ENCODE measurements at regions not wholly inside any gene's neighbourhood (a gene's known extent, or its start where the extent isn't known, plus 50 kb on each side); places are given as distances from the start of the nearest gene placed in this dataset.

- H3K27ac Mint-ChIP-seq = no peak overlapping the region
- Histone ChIP-seq H3K4me1 (ENCODE audit: control insufficient read depth in 1 of 2, extremely low read depth in 1 of 2, insufficient read depth in 2 of 2, low read length in 2 of 2) (no peaks in the 10 kb centered on the region), H3K36me3 (ENCODE audit: control insufficient read depth in 2 of 2, extremely low read depth in 1 of 2, insufficient read depth in 1 of 2, low read length in 1 of 2) (no peaks in the 10 kb centered on the region), H3K4me3 (ENCODE audit: control insufficient read depth in 1 of 2, extremely low read depth in 1 of 2, low read length in 1 of 2) (no peak overlapping the region), H3K9me3 (peaks cover 3% of the 10 kb centered on the region), H3K27me3 (replicated peaks in 1 of 2; ENCODE audit: control insufficient read depth in 2 of 2, extremely low read depth in 1 of 2, insufficient read depth in 2 of 2, low read length in 1 of 2) (no peaks in the 10 kb centered on the region), H3K27ac (ENCODE audit: low read length) (no peak overlapping the region)
- H3K4me3 Mint-ChIP-seq = no peak overlapping the region
- ATAC-seq (replicated peaks in 1 of 4) = no peak
- CTCF ChIA-PET = no interaction called here
- WGBS (ENCODE audit: insufficient coverage) = 83% methylated on average over 1 of the region's 2 CpGs
- H3K27me3 Mint-ChIP-seq = no peaks in the 10 kb centered on the region
- no peaks in the 10 kb centered on the region for H3K36me3 Mint-ChIP-seq
- H3K4me1 Mint-ChIP-seq = no peaks in the 10 kb centered on the region
- POLR2A ChIA-PET = no interaction called here
- DNase-seq = no peak
- peaks cover 7 to 40% (median 37%) of the 10 kb centered on the region in 3 donors for H3K9me3 Mint-ChIP-seq
These were observed 739.2 kb downstream of the BRINP1 start for GRCh38 chr9:118630079-118630478.

- no peaks in the 10 kb centered on the region for H3K36me3 Mint-ChIP-seq
- H3K4me1 ChIP-seq (ENCODE audit: control insufficient read depth in 1 of 2, extremely low read depth in 1 of 2, insufficient read depth in 2 of 2, low read length in 2 of 2) = no peaks in the 10 kb centered on the region
- DNase-seq = no peak
- H3K36me3 ChIP-seq (ENCODE audit: control insufficient read depth in 2 of 2, extremely low read depth in 1 of 2, insufficient read depth in 1 of 2, low read length in 1 of 2) = no peaks in the 10 kb centered on the region
- H3K4me3 Mint-ChIP-seq = no peak overlapping the region
- no peak overlapping the region for H3K27ac Mint-ChIP-seq
- ChIA-PET POLR2A (no interaction called here), CTCF (no interaction called here)
- ATAC-seq (replicated peaks in 1 of 4) = no peak
- no peak overlapping the region for H3K27ac ChIP-seq (ENCODE audit: low read length)
- H3K9me3 Mint-ChIP-seq = peaks cover 7 to 35% (median 32%) of the 10 kb centered on the region in 3 donors
- H3K4me1 Mint-ChIP-seq = no peaks in the 10 kb centered on the region
- H3K4me3 ChIP-seq (ENCODE audit: control insufficient read depth in 1 of 2, extremely low read depth in 1 of 2, low read length in 1 of 2) = no peak overlapping the region
- H3K27me3 ChIP-seq (replicated peaks in 1 of 2; ENCODE audit: control insufficient read depth in 2 of 2, extremely low read depth in 1 of 2, insufficient read depth in 2 of 2, low read length in 1 of 2) = no peaks in the 10 kb centered on the region
- peaks cover 3% of the 10 kb centered on the region for H3K9me3 ChIP-seq
- WGBS (ENCODE audit: insufficient coverage) = no CpG with 5 or more reads among the region's 2 CpGs
- no peaks in the 10 kb centered on the region for H3K27me3 Mint-ChIP-seq
These were observed 738.2 kb downstream of the BRINP1 start for GRCh38 chr9:118630931-118631595.

GRCh38 chr9:118631956-118632355 is 737.3 kb downstream of the BRINP1 start:
- CTCF ChIA-PET = no interaction called here
- H3K4me3 ChIP-seq (ENCODE audit: control insufficient read depth in 1 of 2, extremely low read depth in 1 of 2, low read length in 1 of 2) = no peak overlapping the region
- no peak overlapping the region for H3K27ac ChIP-seq (ENCODE audit: low read length)
- peaks cover 3% of the 10 kb centered on the region for H3K9me3 ChIP-seq
- peaks cover 7 to 30% (median 28%) of the 10 kb centered on the region in 3 donors for H3K9me3 Mint-ChIP-seq
- H3K27me3 ChIP-seq (replicated peaks in 1 of 2; ENCODE audit: control insufficient read depth in 2 of 2, extremely low read depth in 1 of 2, insufficient read depth in 2 of 2, low read length in 1 of 2) = no peaks in the 10 kb centered on the region
- no peaks in the 10 kb centered on the region for H3K36me3 ChIP-seq (ENCODE audit: control insufficient read depth in 2 of 2, extremely low read depth in 1 of 2, insufficient read depth in 1 of 2, low read length in 1 of 2)
- no peaks in the 10 kb centered on the region for H3K36me3 Mint-ChIP-seq
- H3K4me3 Mint-ChIP-seq = no peak overlapping the region
- 71% methylated on average over 1 of the region's 4 CpGs for WGBS (ENCODE audit: insufficient coverage)
- H3K27ac Mint-ChIP-seq = no peak overlapping the region
- DNase-seq (no peak), ATAC-seq (replicated peaks in 1 of 4) (no peak)
- H3K4me1 ChIP-seq (ENCODE audit: control insufficient read depth in 1 of 2, extremely low read depth in 1 of 2, insufficient read depth in 2 of 2, low read length in 2 of 2) = no peaks in the 10 kb centered on the region
- H3K27me3 Mint-ChIP-seq = no peaks in the 10 kb centered on the region
- no peaks in the 10 kb centered on the region for H3K4me1 Mint-ChIP-seq
- POLR2A ChIA-PET = no interaction called here

GRCh38 chr9:118635416-118635815 is 733.8 kb downstream of the BRINP1 start:
- Mint-ChIP-seq H3K27ac (no peak overlapping the region), H3K9me3 (peaks cover 13 to 35% (median 27%) of the 10 kb centered on the region in 3 donors)
- 94% methylated on average over 2 of the region's 3 CpGs for WGBS (ENCODE audit: insufficient coverage)

GRCh38 chr9:118637681-118638080 is 731.6 kb downstream of the BRINP1 start:
- no peak overlapping the region for H3K4me3 Mint-ChIP-seq
- no peak overlapping the region for H3K27ac ChIP-seq (ENCODE audit: low read length)
- H3K4me1 Mint-ChIP-seq = no peaks in the 10 kb centered on the region
- H3K4me1 ChIP-seq (ENCODE audit: control insufficient read depth in 1 of 2, extremely low read depth in 1 of 2, insufficient read depth in 2 of 2, low read length in 2 of 2) = no peaks in the 10 kb centered on the region
- no peak overlapping the region for H3K4me3 ChIP-seq (ENCODE audit: control insufficient read depth in 1 of 2, extremely low read depth in 1 of 2, low read length in 1 of 2)
- H3K27me3 ChIP-seq (replicated peaks in 1 of 2; ENCODE audit: control insufficient read depth in 2 of 2, extremely low read depth in 1 of 2, insufficient read depth in 2 of 2, low read length in 1 of 2) = no peaks in the 10 kb centered on the region
- peaks cover 18 to 27% (median 19%) of the 10 kb centered on the region in 3 donors for H3K9me3 Mint-ChIP-seq
- no peaks in the 10 kb centered on the region for H3K36me3 ChIP-seq (ENCODE audit: control insufficient read depth in 2 of 2, extremely low read depth in 1 of 2, insufficient read depth in 1 of 2, low read length in 1 of 2)
- WGBS (ENCODE audit: insufficient coverage) = 100% methylated on average over 1 of the region's 2 CpGs
- no peak overlapping the region for H3K27ac Mint-ChIP-seq
- POLR2A ChIA-PET = no interaction called here
- peaks cover 3% of the 10 kb centered on the region for H3K9me3 ChIP-seq
- CTCF ChIA-PET = no interaction called here
- no peaks in the 10 kb centered on the region for H3K27me3 Mint-ChIP-seq
- H3K36me3 Mint-ChIP-seq = no peaks in the 10 kb centered on the region
- no peak for ATAC-seq (replicated peaks in 1 of 4)
- no peak for DNase-seq

More at GRCh38 chr9:118635416-118635815, 733.8 kb downstream of the BRINP1 start:
- Mint-ChIP-seq H3K4me3 (no peak overlapping the region), H3K36me3 (no peaks in the 10 kb centered on the region), H3K27me3 (no peaks in the 10 kb centered on the region), H3K4me1 (no peaks in the 10 kb centered on the region)
- no peaks in the 10 kb centered on the region for H3K27me3 ChIP-seq (replicated peaks in 1 of 2; ENCODE audit: control insufficient read depth in 2 of 2, extremely low read depth in 1 of 2, insufficient read depth in 2 of 2, low read length in 1 of 2)
- ChIA-PET POLR2A (no interaction called here), CTCF (no interaction called here)
- H3K9me3 ChIP-seq = peaks cover 3% of the 10 kb centered on the region
- H3K4me1 ChIP-seq (ENCODE audit: control insufficient read depth in 1 of 2, extremely low read depth in 1 of 2, insufficient read depth in 2 of 2, low read length in 2 of 2) = no peaks in the 10 kb centered on the region
- H3K27ac ChIP-seq (ENCODE audit: low read length) = no peak overlapping the region
- ATAC-seq (replicated peaks in 1 of 4) = no peak
- DNase-seq = no peak
- no peaks in the 10 kb centered on the region for H3K36me3 ChIP-seq (ENCODE audit: control insufficient read depth in 2 of 2, extremely low read depth in 1 of 2, insufficient read depth in 1 of 2, low read length in 1 of 2)
- no peak overlapping the region for H3K4me3 ChIP-seq (ENCODE audit: control insufficient read depth in 1 of 2, extremely low read depth in 1 of 2, low read length in 1 of 2)

GRCh38 chr9:118640836-118641560 is 728.2 kb downstream of the BRINP1 start:
- WGBS (ENCODE audit: insufficient coverage) = 100% methylated on average over 3 of the region's 7 CpGs
- no peak for ATAC-seq (replicated peaks in 1 of 4)
- ChIA-PET POLR2A (no interaction called here), CTCF (no interaction called here)
- Mint-ChIP-seq H3K9me3 (peaks cover 22 to 30% (median 23%) of the 10 kb centered on the region in 3 donors), H3K4me3 (no peak overlapping the region), H3K36me3 (no peaks in the 10 kb centered on the region), H3K27ac (no peak overlapping the region), H3K4me1 (no peaks in the 10 kb centered on the region), H3K27me3 (no peaks in the 10 kb centered on the region)
- no peaks in the 10 kb centered on the region for H3K36me3 ChIP-seq (ENCODE audit: control insufficient read depth in 2 of 2, extremely low read depth in 1 of 2, insufficient read depth in 1 of 2, low read length in 1 of 2)
- H3K4me3 ChIP-seq (ENCODE audit: control insufficient read depth in 1 of 2, extremely low read depth in 1 of 2, low read length in 1 of 2) = no peak overlapping the region
- no peaks in the 10 kb centered on the region for H3K27me3 ChIP-seq (replicated peaks in 1 of 2; ENCODE audit: control insufficient read depth in 2 of 2, extremely low read depth in 1 of 2, insufficient read depth in 2 of 2, low read length in 1 of 2)
- H3K9me3 ChIP-seq = no peaks in the 10 kb centered on the region
- H3K27ac ChIP-seq (ENCODE audit: low read length) = no peak overlapping the region
- H3K4me1 ChIP-seq (ENCODE audit: control insufficient read depth in 1 of 2, extremely low read depth in 1 of 2, insufficient read depth in 2 of 2, low read length in 2 of 2) = no peaks in the 10 kb centered on the region
- no peak for DNase-seq

All from T-cell (primary cell).